ENCODE measurements at regions not wholly inside any gene's neighbourhood (a gene's known extent, or its start where the extent isn't known, plus 50 kb on each side); places are given as distances from the start of the nearest gene placed in this dataset.

DNA sequence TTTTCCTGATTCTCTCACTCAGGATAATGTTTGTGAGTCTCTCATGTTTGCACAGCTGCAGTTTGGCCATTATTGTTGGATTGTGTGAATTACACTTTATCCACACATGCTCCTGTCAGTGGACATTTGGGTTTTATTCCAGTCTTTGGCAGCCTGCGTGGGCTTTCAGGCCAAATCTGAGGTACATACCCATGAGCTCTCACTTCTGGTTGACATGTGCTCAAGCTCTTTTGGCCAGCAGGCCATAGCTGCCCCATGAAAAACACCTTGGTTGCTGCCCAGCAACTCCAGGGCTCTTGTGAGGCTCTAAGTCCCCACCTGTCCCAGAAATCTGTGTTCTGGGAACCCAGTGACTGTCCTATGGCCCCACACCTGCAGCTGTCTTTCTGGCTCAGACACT, 124.5 kb upstream of the GALNT2 start:
- Histone ChIP-seq H3K36me3 (ENCODE audit: control insufficient read depth in 5 of 5, insufficient read depth in 5 of 5, low read length in 5 of 5) (no peaks in the 10 kb centered on the region), H3K4me3 (ENCODE audit: low read depth in 1 of 5, low read length in 5 of 5) (no peak overlapping the region), H3K9me3 (ENCODE audit: control insufficient read depth in 5 of 5, low read length in 5 of 5) (no peaks in the 10 kb centered on the region), H3K9ac (ENCODE audit: low read length in 5 of 5) (no peak overlapping the region), H3K27me3 (ENCODE audit: control insufficient read depth in 5 of 5, insufficient read depth in 4 of 5, low read length in 5 of 5) (peaks cover 0 to 17% (median 8%) of the 10 kb centered on the region in 5 donors), H3K27ac (ENCODE audit: low read depth, low read length) (no peak overlapping the region), H3K4me1 (ENCODE audit: control insufficient read depth in 5 of 5, insufficient read depth in 5 of 5, low read length in 5 of 5) (no peaks in the 10 kb centered on the region)

DNA sequence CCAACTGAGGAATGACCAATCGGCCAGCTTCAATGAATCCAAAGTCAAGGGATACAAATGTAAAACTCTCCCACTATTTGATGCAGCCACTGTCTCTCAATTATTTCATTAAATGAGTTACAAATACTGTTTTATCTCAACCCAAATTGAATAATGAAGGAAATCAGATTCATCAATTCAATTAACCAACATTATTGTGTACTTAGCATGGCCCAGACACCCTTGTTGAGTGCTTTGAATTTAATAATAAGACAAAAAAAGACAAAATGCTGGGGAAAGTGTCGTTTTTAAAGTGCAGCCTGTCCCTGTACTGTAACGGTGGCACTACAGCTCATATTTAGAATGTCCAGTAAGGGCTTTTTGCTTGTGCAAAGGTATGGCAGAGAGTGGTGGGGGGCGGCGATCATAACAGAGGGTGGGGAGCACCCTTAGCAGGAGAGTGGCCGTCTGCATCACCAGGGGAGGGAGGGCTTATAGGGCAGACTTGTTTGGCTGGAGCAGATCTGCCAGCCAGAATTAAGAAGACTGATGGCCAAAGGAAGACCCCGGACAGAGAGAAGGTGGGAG, 123.8 kb upstream of the GALNT2 start:
- H3K9ac ChIP-seq (ENCODE audit: low read length in 5 of 5): no peak overlapping the region
- H3K27me3 ChIP-seq (ENCODE audit: control insufficient read depth in 5 of 5, insufficient read depth in 4 of 5, low read length in 5 of 5): peaks cover 0 to 17% (median 8%) of the 10 kb centered on the region in 5 donors
- no peaks in the 10 kb centered on the region for H3K9me3 ChIP-seq (ENCODE audit: control insufficient read depth in 5 of 5, low read length in 5 of 5)
- no peaks in the 10 kb centered on the region for H3K4me1 ChIP-seq (ENCODE audit: control insufficient read depth in 5 of 5, insufficient read depth in 5 of 5, low read length in 5 of 5)
- no peak overlapping the region for H3K4me3 ChIP-seq (ENCODE audit: low read depth in 1 of 5, low read length in 5 of 5)
- H3K27ac ChIP-seq (ENCODE audit: low read depth, low read length): no peak overlapping the region
- no peaks in the 10 kb centered on the region for H3K36me3 ChIP-seq (ENCODE audit: control insufficient read depth in 5 of 5, insufficient read depth in 5 of 5, low read length in 5 of 5)

DNA sequence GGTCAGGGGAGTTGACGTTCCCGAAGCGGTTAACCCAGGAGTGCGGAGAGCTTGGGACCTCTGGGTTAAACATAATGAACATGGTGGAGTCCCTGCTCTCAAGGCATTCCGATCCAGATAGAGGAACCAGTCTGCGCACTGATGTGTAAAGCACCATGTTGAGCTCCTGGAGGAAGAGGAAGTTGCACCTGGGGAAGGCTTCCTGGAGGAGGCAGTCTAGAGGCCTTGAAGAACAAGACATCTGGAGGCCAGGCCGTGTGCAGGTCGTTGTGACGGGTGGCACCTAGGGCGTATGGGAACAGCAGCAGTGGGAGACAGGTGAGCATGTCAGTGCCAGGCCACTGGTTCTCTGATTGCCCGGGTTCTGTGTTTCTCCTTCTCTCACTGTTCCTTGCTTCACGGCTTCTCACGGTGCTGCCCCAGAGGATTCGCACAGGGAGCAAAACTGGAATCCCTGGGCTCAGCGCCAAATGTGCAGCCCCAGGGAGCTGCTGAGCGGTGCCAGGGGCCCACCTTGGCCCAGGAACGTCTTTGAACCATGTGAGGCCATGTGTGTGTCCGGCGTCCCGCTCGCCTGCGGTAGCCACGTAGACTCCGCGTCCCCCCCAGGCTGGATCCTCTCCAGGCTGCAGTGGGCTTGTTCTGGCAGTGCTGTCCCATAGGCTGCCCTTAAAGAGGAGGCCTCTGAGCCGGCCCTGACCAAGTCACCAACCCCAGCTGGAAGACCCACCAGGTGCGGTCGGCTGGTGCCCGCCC, 122.9 kb upstream of the GALNT2 start:
- H3K9ac ChIP-seq (ENCODE audit: low read length in 5 of 5): no peak overlapping the region
- no peaks in the 10 kb centered on the region for H3K4me1 ChIP-seq (ENCODE audit: control insufficient read depth in 5 of 5, insufficient read depth in 5 of 5, low read length in 5 of 5)
- H3K9me3 ChIP-seq (ENCODE audit: control insufficient read depth in 5 of 5, low read length in 5 of 5): no peaks in the 10 kb centered on the region
- peaks cover 0 to 17% (median 7%) of the 10 kb centered on the region in 5 donors for H3K27me3 ChIP-seq (ENCODE audit: control insufficient read depth in 5 of 5, insufficient read depth in 4 of 5, low read length in 5 of 5)
- H3K4me3 ChIP-seq (ENCODE audit: low read depth in 1 of 5, low read length in 5 of 5): no peak overlapping the region
- no peak overlapping the region for H3K27ac ChIP-seq (ENCODE audit: low read depth, low read length)
- no peaks in the 10 kb centered on the region for H3K36me3 ChIP-seq (ENCODE audit: control insufficient read depth in 5 of 5, insufficient read depth in 5 of 5, low read length in 5 of 5)

DNA sequence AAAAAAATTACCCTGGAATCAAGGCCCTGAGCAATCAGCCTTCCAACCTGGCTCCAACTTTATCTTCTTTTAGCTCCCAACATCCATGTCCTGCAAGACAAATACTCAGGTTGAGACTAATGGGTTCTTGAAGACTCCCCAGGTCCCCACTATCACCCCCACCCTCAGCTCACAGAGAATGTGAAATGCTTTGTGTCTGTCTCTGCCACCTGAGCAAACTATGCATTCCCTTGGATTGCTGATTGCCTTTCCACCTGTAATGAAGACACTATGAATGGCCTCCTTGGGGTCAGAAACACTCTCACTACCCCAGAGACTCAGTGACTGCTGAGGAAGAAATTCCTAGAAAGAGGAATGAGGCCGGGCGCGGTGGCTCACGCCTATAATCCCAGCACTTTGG, 121.2 kb upstream of the GALNT2 start:
- Histone ChIP-seq H3K4me1 (ENCODE audit: control insufficient read depth in 5 of 5, insufficient read depth in 5 of 5, low read length in 5 of 5) (no peaks in the 10 kb centered on the region), H3K27ac (ENCODE audit: low read depth, low read length) (no peak overlapping the region), H3K9me3 (ENCODE audit: control insufficient read depth in 5 of 5, low read length in 5 of 5) (no peaks in the 10 kb centered on the region), H3K9ac (ENCODE audit: low read length in 5 of 5) (no peak overlapping the region), H3K27me3 (ENCODE audit: control insufficient read depth in 5 of 5, insufficient read depth in 4 of 5, low read length in 5 of 5) (peaks cover 0 to 7% (median 5%) of the 10 kb centered on the region in 5 donors), H3K4me3 (ENCODE audit: low read depth in 1 of 5, low read length in 5 of 5) (no peak overlapping the region), H3K36me3 (ENCODE audit: control insufficient read depth in 5 of 5, insufficient read depth in 5 of 5, low read length in 5 of 5) (no peaks in the 10 kb centered on the region)

DNA sequence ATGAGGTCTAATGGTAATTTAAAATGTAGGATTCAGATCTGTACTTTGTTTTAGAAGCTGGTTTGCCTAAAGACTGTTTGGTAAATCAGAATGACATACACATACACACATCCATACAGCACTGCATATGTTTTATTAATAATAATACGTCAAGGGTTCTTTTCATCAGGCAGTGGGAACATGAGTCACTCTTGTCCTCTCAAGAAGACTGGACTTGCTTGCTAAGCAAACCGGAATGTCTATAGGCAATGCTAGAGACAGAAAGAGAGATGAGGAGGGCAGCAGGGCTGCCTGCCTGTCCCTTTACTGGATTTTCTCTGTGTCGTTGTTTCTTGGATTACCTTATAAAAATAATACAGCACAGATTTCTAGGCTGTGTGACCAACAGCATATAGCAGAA, 119.1 kb upstream of the GALNT2 start:
- Histone ChIP-seq H3K9ac (ENCODE audit: low read length in 5 of 5) (no peak overlapping the region), H3K4me3 (ENCODE audit: low read depth in 1 of 5, low read length in 5 of 5) (no peak overlapping the region), H3K36me3 (ENCODE audit: control insufficient read depth in 5 of 5, insufficient read depth in 5 of 5, low read length in 5 of 5) (no peaks in the 10 kb centered on the region), H3K27me3 (ENCODE audit: control insufficient read depth in 5 of 5, insufficient read depth in 4 of 5, low read length in 5 of 5) (peaks cover 0 to 7% (median 5%) of the 10 kb centered on the region in 5 donors), H3K9me3 (ENCODE audit: control insufficient read depth in 5 of 5, low read length in 5 of 5) (no peaks in the 10 kb centered on the region), H3K27ac (ENCODE audit: low read depth, low read length) (no peak overlapping the region), H3K4me1 (ENCODE audit: control insufficient read depth in 5 of 5, insufficient read depth in 5 of 5, low read length in 5 of 5) (no peaks in the 10 kb centered on the region)

DNA sequence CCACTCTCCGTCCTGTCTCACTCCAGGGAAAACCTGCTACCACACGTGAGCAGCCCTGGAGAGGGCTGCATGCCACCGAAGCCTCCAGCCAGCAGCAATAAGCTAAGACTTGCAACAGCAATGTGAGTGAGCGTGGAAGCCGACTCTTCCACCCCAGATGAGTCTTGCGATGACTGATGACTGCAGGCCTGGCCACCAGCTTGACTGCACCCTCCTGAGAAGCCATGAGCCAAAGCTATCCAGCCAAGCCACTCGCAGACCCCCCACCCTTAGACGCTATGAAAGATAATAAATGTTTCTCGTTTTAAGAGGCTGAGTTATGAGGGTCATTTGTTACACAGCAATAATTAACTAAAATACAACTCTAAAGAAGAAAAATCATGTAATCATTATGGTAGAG, 118.6 kb upstream of the GALNT2 start:
- peaks cover 0 to 7% (median 5%) of the 10 kb centered on the region in 5 donors for H3K27me3 ChIP-seq (ENCODE audit: control insufficient read depth in 5 of 5, insufficient read depth in 4 of 5, low read length in 5 of 5)
- no peaks in the 10 kb centered on the region for H3K9me3 ChIP-seq (ENCODE audit: control insufficient read depth in 5 of 5, low read length in 5 of 5)
- no peak overlapping the region for H3K4me3 ChIP-seq (ENCODE audit: low read depth in 1 of 5, low read length in 5 of 5)
- H3K4me1 ChIP-seq (ENCODE audit: control insufficient read depth in 5 of 5, insufficient read depth in 5 of 5, low read length in 5 of 5): no peaks in the 10 kb centered on the region
- H3K27ac ChIP-seq (ENCODE audit: low read depth, low read length): no peak overlapping the region
- H3K9ac ChIP-seq (ENCODE audit: low read length in 5 of 5): no peak overlapping the region
- H3K36me3 ChIP-seq (ENCODE audit: control insufficient read depth in 5 of 5, insufficient read depth in 5 of 5, low read length in 5 of 5): no peaks in the 10 kb centered on the region

DNA sequence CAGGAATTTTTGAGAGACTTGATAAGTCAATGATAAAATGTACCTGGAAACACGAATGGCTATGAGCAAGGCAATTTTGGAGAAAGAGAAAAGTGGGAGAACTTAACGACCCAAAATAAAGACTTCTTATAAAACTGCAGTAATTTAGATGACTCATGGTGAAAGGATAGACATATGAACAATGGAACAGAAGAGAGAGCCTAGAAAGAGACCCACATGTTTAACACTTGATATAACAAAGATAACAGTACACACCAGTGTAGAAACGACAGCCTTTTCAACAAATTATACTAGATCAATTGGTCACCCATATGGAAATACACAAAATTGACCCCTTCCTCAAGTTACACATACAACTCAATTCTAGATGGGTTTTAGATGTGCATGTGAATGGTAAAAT, 117.5 kb upstream of the GALNT2 start:
- no peak overlapping the region for H3K9ac ChIP-seq (ENCODE audit: low read length in 5 of 5)
- no peaks in the 10 kb centered on the region for H3K9me3 ChIP-seq (ENCODE audit: control insufficient read depth in 5 of 5, low read length in 5 of 5)
- H3K27me3 ChIP-seq (ENCODE audit: control insufficient read depth in 5 of 5, insufficient read depth in 4 of 5, low read length in 5 of 5): peaks cover 0 to 2% (median 0%) of the 10 kb centered on the region in 5 donors
- no peaks in the 10 kb centered on the region for H3K36me3 ChIP-seq (ENCODE audit: control insufficient read depth in 5 of 5, insufficient read depth in 5 of 5, low read length in 5 of 5)
- H3K4me3 ChIP-seq (ENCODE audit: low read depth in 1 of 5, low read length in 5 of 5): no peak overlapping the region
- no peak overlapping the region for H3K27ac ChIP-seq (ENCODE audit: low read depth, low read length)
- no peaks in the 10 kb centered on the region for H3K4me1 ChIP-seq (ENCODE audit: control insufficient read depth in 5 of 5, insufficient read depth in 5 of 5, low read length in 5 of 5)

DNA sequence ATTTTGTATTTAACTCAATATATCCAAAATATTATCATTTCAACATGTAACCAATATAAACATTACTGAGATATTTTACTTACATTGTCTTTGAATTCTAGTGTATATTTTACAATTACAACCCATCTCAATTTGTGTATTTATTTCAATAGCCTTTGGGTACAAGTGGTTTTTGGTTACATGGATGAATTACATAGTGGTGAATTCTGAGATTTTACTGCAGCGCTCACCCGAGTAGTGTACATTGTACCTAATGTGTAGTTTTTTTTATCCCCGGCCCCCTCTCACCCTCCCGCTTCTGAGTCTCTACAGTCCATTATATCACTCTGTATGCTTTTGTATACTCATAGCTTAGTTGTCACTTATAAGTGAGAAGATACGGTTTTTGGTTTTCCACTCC, 117.0 kb upstream of the GALNT2 start:
- H3K27ac ChIP-seq (ENCODE audit: low read depth, low read length): no peak overlapping the region
- H3K36me3 ChIP-seq (ENCODE audit: control insufficient read depth in 5 of 5, insufficient read depth in 5 of 5, low read length in 5 of 5): no peaks in the 10 kb centered on the region
- peaks cover 0 to 2% (median 0%) of the 10 kb centered on the region in 5 donors for H3K27me3 ChIP-seq (ENCODE audit: control insufficient read depth in 5 of 5, insufficient read depth in 4 of 5, low read length in 5 of 5)
- no peaks in the 10 kb centered on the region for H3K4me1 ChIP-seq (ENCODE audit: control insufficient read depth in 5 of 5, insufficient read depth in 5 of 5, low read length in 5 of 5)
- no peaks in the 10 kb centered on the region for H3K9me3 ChIP-seq (ENCODE audit: control insufficient read depth in 5 of 5, low read length in 5 of 5)
- H3K4me3 ChIP-seq (ENCODE audit: low read depth in 1 of 5, low read length in 5 of 5): no peak overlapping the region
- H3K9ac ChIP-seq (ENCODE audit: low read length in 5 of 5): no peak overlapping the region

DNA sequence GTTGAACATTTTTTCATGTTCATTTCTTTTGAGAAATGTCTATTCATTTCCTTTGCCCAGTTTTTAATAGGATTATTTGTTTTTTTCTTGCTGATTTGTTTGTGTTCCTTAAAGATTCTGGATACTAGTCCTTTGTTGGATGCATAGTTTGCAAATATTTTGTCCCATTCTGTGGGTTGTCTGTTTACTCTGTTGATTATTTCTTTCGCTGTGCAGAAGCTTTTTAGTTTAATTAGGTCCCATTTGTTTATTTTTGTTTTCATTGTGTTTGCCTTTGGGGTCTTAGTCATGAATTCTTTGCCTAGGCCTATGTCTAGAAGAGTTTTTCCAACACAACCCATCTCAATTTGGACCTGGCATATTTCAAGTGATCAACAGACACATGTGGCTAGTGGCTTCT, 116.1 kb upstream of the GALNT2 start:
- Histone ChIP-seq H3K36me3 (ENCODE audit: control insufficient read depth in 5 of 5, insufficient read depth in 5 of 5, low read length in 5 of 5) (no peaks in the 10 kb centered on the region), H3K9ac (ENCODE audit: low read length in 5 of 5) (no peak overlapping the region), H3K27ac (ENCODE audit: low read depth, low read length) (no peak overlapping the region), H3K27me3 (ENCODE audit: control insufficient read depth in 5 of 5, insufficient read depth in 4 of 5, low read length in 5 of 5) (peaks cover 0 to under 1% (median 0%) of the 10 kb centered on the region in 5 donors), H3K4me1 (ENCODE audit: control insufficient read depth in 5 of 5, insufficient read depth in 5 of 5, low read length in 5 of 5) (no peaks in the 10 kb centered on the region), H3K4me3 (ENCODE audit: low read depth in 1 of 5, low read length in 5 of 5) (no peak overlapping the region), H3K9me3 (ENCODE audit: control insufficient read depth in 5 of 5, low read length in 5 of 5) (no peaks in the 10 kb centered on the region)

DNA sequence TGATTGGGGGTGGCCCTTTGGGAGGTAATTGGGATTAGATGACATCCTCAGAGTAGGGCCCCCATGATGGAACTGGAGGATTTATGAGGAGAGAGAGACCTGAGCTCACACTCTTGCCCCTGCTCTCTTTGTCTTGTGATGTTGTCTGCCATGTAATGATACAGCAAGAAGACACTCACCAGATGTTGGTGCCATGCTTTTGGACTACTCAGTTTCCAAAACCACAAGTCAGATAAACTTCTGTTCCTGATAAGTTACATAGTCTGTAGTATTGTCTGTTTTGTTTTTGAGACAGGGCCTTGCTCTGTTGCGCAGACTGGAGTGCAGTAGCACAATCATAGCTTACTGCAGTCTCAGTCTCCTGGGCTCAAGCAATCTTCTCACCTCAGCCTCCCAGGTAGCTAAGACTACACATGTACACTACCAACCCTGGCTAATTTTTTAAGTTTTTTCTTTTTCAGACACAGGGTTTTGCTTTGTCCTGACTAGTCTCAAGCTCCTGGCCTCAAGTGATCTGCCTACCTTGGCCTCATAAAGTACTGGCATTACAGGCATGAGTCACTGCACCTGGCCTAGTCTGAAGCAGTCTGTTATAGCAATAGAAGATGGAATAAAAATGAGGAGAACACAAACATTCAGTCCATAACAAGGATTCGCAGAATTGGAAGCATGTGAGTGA, 115.0 kb upstream of the GALNT2 start:
- Histone ChIP-seq H3K9me3 (ENCODE audit: control insufficient read depth in 5 of 5, low read length in 5 of 5) (no peaks in the 10 kb centered on the region), H3K27ac (ENCODE audit: low read depth, low read length) (no peak overlapping the region), H3K27me3 (ENCODE audit: control insufficient read depth in 5 of 5, insufficient read depth in 4 of 5, low read length in 5 of 5) (no peaks in the 10 kb centered on the region), H3K36me3 (ENCODE audit: control insufficient read depth in 5 of 5, insufficient read depth in 5 of 5, low read length in 5 of 5) (no peaks in the 10 kb centered on the region), H3K4me1 (ENCODE audit: control insufficient read depth in 5 of 5, insufficient read depth in 5 of 5, low read length in 5 of 5) (no peaks in the 10 kb centered on the region), H3K9ac (ENCODE audit: low read length in 5 of 5) (no peak overlapping the region), H3K4me3 (ENCODE audit: low read depth in 1 of 5, low read length in 5 of 5) (no peak overlapping the region)
